Kidney epithelial cell (primary cell): ENCODE measurements at regions not wholly inside any gene's neighbourhood (a gene's known extent, or its start where the extent isn't known, plus 50 kb on each side); places are given as distances from the start of the nearest gene placed in this dataset.
A peak's percentile ranks its signal among the peaks of the same experiment; 100 is the strongest.

Experiments
- DNase-seq: peaks from one replicate; pipeline ENCODE4 v3.0.0-alpha.2; 2010; ENCODE audit warnings: low read depth
- H3K27me3 ChIP-seq: 2 replicates; pipeline ENCODE4 v1.6.0; 2011; ENCODE audit warnings: low read length; ENCODE audit not compliant: control insufficient read depth, insufficient read depth
- H3K36me3 ChIP-seq: 2 replicates; pipeline ENCODE4 v1.5.1; 2011; ENCODE audit warnings: low read length; ENCODE audit not compliant: control insufficient read depth, insufficient read depth
- H3K4me3 ChIP-seq: 2 replicates; pipeline ENCODE4 v1.5.1; 2011; ENCODE audit warnings: low read depth, mild to moderate bottlenecking, control low read depth, low read length
- TF ChIP-seq, protein P1 (sequence below): IDR thresholded peaks from 2 replicates; pipeline ENCODE4 v1.5.1; 2011; ENCODE audit warnings: mild to moderate bottlenecking, moderate library complexity, low read length, control low read depth, inconsistent platforms; ENCODE audit not compliant: insufficient read depth, poor library complexity, severe bottlenecking

DNA sequence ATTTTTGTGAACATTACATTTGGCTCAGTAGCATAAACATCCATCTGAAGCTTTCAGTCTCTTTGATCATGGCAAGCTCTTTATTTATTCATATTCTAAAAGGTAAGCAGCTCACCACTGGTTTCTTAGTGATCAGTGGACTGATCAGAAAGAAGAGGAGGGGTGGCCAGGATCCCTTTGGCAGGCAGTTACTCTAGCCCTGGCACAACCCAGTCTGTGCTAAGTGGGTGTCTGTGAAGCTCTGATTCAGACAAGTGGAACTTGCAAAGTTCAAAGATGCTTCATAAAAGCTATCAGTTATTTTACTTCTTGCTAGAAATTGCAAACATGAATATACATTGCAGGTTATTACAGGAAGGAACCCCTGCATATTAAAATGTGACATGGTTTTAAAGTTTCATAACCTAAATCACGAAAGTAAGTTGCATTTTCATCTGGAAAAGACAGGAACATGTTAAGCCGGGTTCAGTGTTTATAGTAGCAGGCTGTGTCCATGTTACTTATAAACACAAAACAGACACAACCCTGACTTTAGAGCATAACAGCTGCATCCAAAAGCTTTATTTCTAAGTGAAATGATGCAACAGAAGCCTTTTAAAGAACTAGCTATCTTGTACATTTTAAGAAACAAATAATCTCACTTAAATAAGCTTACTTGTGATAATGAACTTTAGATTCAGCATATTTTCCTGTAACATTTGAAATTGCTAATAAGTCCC is 785.3 kb downstream of the MCTP2 start:
- TF ChIP-seq, protein P1, sequence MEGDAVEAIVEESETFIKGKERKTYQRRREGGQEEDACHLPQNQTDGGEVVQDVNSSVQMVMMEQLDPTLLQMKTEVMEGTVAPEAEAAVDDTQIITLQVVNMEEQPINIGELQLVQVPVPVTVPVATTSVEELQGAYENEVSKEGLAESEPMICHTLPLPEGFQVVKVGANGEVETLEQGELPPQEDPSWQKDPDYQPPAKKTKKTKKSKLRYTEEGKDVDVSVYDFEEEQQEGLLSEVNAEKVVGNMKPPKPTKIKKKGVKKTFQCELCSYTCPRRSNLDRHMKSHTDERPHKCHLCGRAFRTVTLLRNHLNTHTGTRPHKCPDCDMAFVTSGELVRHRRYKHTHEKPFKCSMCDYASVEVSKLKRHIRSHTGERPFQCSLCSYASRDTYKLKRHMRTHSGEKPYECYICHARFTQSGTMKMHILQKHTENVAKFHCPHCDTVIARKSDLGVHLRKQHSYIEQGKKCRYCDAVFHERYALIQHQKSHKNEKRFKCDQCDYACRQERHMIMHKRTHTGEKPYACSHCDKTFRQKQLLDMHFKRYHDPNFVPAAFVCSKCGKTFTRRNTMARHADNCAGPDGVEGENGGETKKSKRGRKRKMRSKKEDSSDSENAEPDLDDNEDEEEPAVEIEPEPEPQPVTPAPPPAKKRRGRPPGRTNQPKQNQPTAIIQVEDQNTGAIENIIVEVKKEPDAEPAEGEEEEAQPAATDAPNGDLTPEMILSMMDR, result no peak
- no peaks in the 10 kb centered on the region for H3K27me3 ChIP-seq
- H3K4me3 ChIP-seq, result no peak overlapping the region
- peaks cover 1% of the 10 kb centered on the region for H3K36me3 ChIP-seq
- no peak for DNase-seq

DNA sequence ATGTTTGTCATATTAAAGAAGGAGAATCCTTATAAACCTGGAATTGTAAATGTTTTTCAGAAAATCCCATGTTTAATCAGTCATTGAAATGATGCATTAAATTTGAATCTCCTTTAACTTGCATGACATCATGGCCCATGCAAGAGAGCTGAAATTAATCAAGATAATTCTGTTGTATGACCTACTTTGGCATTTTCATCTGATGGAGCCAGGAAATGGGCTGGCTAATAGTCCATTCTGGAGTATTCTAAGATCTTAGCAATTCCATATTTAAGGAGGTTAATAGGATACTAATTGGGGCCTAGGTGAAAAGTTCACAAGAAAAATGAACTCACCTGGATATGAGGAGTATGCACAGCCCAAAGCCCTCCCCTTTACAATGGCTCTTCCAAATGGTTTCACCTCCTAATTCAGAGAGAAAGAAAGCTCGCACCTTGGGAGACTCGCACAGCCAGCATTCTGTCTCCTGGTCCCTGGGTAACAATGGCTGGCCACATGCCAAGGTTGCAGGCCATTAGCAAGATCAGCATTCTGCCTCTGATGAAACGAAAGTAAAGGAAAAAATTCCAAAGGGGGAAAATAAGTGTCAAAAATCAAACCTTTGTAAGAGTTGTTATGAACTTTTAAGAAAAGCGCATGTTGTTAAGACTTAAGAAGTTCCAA is 786.4 kb downstream of the MCTP2 start:
- Histone ChIP-seq H3K4me3 (no peak overlapping the region), H3K36me3 (peaks cover 1% of the 10 kb centered on the region), H3K27me3 (no peaks in the 10 kb centered on the region)
- DNase-seq, result peak; percentile 23
- TF ChIP-seq, protein P1, result no peak

DNA sequence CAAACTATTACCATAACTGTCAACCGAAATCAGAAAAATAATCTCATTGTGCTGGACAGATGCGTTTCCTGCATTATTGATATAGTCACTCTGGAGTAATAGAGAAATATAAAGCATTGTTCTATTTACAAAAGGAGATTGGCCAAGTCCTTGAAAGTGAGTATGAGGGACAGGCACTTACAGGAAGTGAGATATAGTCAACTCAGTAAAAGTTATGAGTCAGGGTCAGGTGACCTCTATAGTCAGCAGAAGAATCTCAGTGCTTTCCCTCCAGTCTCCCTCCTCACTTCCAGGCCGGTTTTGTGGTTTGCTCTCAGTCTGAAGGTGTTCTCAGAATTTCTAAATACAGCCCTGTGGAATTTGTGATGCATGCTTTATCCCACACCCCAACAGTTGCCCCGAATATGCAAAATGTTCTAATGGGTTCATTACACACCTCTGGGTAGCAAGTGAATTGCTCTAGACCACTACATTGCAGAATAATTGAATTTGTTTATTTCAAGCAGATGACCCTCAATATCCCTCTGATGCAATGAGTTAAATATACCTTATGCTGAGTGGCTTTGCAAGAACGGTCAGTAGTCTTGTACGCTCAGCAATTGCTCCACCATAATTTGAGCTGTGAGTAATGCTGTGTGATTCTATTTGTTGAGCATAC is 787.7 kb downstream of the MCTP2 start:
- Histone ChIP-seq H3K4me3 (no peak overlapping the region), H3K27me3 (no peaks in the 10 kb centered on the region), H3K36me3 (peaks cover 1% of the 10 kb centered on the region)
- peak; percentile 75 for DNase-seq
- TF ChIP-seq, protein P1, result no peak

DNA sequence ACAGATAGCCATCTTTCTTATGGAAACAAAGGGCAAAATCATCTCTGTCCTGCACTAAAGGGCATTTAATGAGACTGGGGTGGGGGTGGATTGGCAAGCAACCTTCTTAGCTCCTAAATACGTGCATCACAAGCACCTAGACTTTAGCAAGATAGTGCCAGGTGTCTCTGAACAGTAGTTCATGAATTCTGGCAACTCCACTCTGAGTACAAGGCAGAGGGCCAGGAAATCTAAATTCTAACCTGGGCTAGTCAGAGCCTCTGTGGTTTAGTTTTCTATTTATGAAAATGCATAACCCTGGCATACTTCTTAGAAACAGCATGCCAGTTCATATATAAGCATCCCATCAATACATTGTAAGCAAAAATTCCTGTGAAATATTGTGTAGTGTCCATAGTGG is 788.5 kb downstream of the MCTP2 start:
- DNase-seq, result no peak
- H3K4me3 ChIP-seq, result no peak overlapping the region
- no peaks in the 10 kb centered on the region for H3K27me3 ChIP-seq
- TF ChIP-seq, protein P1, result no peak
- peaks cover 1% of the 10 kb centered on the region for H3K36me3 ChIP-seq

DNA sequence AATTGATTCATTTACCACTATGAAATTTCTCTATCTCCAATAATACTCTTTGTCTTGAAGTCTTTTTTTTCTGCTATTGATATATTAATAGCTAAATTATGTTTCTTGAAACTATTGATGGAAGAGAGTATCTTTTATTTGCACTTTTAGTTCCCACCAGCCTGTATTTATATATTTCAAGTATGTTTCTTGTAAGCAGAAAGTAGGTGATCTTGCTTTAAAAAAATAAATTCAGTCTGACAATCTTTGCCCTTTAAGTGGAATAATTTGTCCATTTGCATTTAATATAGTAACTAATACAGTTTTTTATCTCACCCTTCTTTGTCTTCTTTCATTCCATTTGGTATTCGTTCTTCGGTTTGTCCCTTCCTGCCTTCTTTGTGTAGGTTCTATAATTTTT is 790.5 kb downstream of the MCTP2 start:
- TF ChIP-seq, protein P1, result no peak
- no peak overlapping the region for H3K4me3 ChIP-seq

More for the DNA sequence above, 790.5 kb downstream of the MCTP2 start:
- Histone ChIP-seq H3K27me3 (no peaks in the 10 kb centered on the region), H3K36me3 (peaks cover 1% of the 10 kb centered on the region)
- no peak for DNase-seq
